GM12878 (cell line): ENCODE measurements at regions not wholly inside any gene's neighbourhood (a gene's known extent, or its start where the extent isn't known, plus 50 kb on each side); places are given as distances from the start of the nearest gene placed in this dataset.

Experiments
- ATAC-seq: fragments of 200-7000 bp; cut with Tn5 transposase; 3 replicates; pipeline ENCODE4 v1.9.1; 2020; ENCODE audit warnings: mild to moderate bottlenecking, moderate library complexity
- BruUV-seq: library from RNA; stranded (reverse); fragments of 400-500 nt; replicated peaks from 2 replicates; lab custom pipeline; 2021; lab: Mats Ljungman, UMichigan
- CTCF ChIA-PET: fragments of 300-600 bp; sonication (Branson Sonifier 250); formaldehyde crosslinking; extraction: SDS; loops from one replicate; lab custom pipeline; 2021; ENCODE audit warnings: inconsistent platforms; lab: Yijun Ruan, JAX
- POLR2A ChIA-PET: fragments of 350-600 bp; formaldehyde crosslinking; extraction: SDS; loops from one replicate; lab custom pipeline; 2021; ENCODE audit warnings: inconsistent platforms; lab: Charles Lee
- RAD21 ChIA-PET: fragments of 300-600 bp; sonication (Branson Sonifier 250); formaldehyde crosslinking; loops from one replicate; lab custom pipeline; 2023; ENCODE audit warnings: antibody characterized with exemption; ENCODE audit not compliant: unreplicated experiment; lab: Charles Lee
- SMC1A ChIA-PET: fragments of 300-600 bp; sonication (Branson Sonifier 250); formaldehyde crosslinking; loops from one replicate; lab custom pipeline; 2023; ENCODE audit not compliant: unreplicated experiment, uncharacterized antibody; lab: Charles Lee
- DNase-seq: peaks from one replicate; pipeline ENCODE4 v3.0.0-alpha.2; 2011; ENCODE audit warnings: low read depth, low spot score
- FAIRE-seq: peaks from 3 replicates; lab custom pipeline; 2011; peaks lifted over from hg19 to GRCh38; lab: Jason Lieb, UNC
- H2AFZ ChIP-seq: 2 replicates; pipeline ENCODE4 v1.6.0; 2011; ENCODE audit warnings: low read depth, low read length, control low read depth; ENCODE audit not compliant: control insufficient read depth
- H3K27ac ChIP-seq: 2 replicates; pipeline ENCODE4 v1.5.1; 2011; ENCODE audit warnings: control low read depth; ENCODE audit not compliant: control insufficient read depth, insufficient read depth
- H3K27me3 ChIP-seq, 2 experiments: replicated peaks in 1 of 2; 2 replicates each; pipeline versions ENCODE4 v1.6.0 to v1.6.1; 2011; ENCODE audit warnings: low read length in 1 of 2; ENCODE audit not compliant: control insufficient read depth in 2 of 2, insufficient read depth in 2 of 2
- H3K36me3 ChIP-seq, 2 experiments: 2 replicates each; pipeline ENCODE4 v1.5.1; 2011; ENCODE audit warnings: low read length in 1 of 2; ENCODE audit not compliant: control insufficient read depth in 2 of 2, insufficient read depth in 2 of 2
- H3K4me1 ChIP-seq: 2 replicates; pipeline ENCODE4 v1.6.1; 2011; ENCODE audit warnings: mild to moderate bottlenecking, low read length, moderate library complexity, mixed read lengths; ENCODE audit not compliant: control insufficient read depth, insufficient read depth
- H3K4me2 ChIP-seq: 2 replicates; pipeline ENCODE4 v1.6.0; 2011; ENCODE audit warnings: control low read depth; ENCODE audit not compliant: control insufficient read depth, insufficient read depth
- H3K4me3 ChIP-seq: fragments of 200-600 bp; sonication (generic); 2 replicates; pipeline ENCODE4 v1.5.1; 2016
- H3K79me2 ChIP-seq: 2 replicates; pipeline ENCODE4 v1.6.0; 2011; ENCODE audit warnings: low read length; ENCODE audit not compliant: control insufficient read depth, insufficient read depth
- H3K9ac ChIP-seq: 2 replicates; pipeline ENCODE4 v1.8.0; 2011; ENCODE audit warnings: low read length, control low read depth, mixed read lengths; ENCODE audit not compliant: control insufficient read depth, insufficient read depth
- H3K9me3 ChIP-seq: replicated peaks from 3 replicates; pipeline ENCODE4 v1.5.1; 2011; ENCODE audit warnings: mild to moderate bottlenecking, low read length; ENCODE audit not compliant: control insufficient read depth, insufficient read depth
- H4K20me1 ChIP-seq: 2 replicates; pipeline ENCODE4 v1.6.0; 2011; ENCODE audit not compliant: control insufficient read depth, insufficient read depth
- JUNB ChIP-seq: IDR thresholded peaks from 2 replicates; pipeline ENCODE4 v1.6.1; 2016; ENCODE audit warnings: antibody characterized with exemption, mild to moderate bottlenecking
- MYC ChIP-seq: IDR thresholded peaks from 2 replicates; pipeline ENCODE4 v1.6.1; 2011; ENCODE audit warnings: mild to moderate bottlenecking, low read length, moderate library complexity, inconsistent platforms; ENCODE audit not compliant: insufficient read depth, insufficient replicate concordance, insufficient read length, severe bottlenecking
- NR2C1 ChIP-seq: fragments of 450-650 bp; IDR thresholded peaks from 2 replicates; pipeline ENCODE4 v1.6.1; 2017; ENCODE audit warnings: antibody characterized with exemption, mild to moderate bottlenecking, moderate library complexity
- SRF ChIP-seq, 2 experiments: IDR thresholded peaks; 2 replicates each; pipeline ENCODE4 v1.6.1; 2011; ENCODE audit warnings: low read depth in 2 of 2, low read length in 2 of 2, mild to moderate bottlenecking in 1 of 2, moderate library complexity in 1 of 2
- YBX1 ChIP-seq: fragments of 450-650 bp; IDR thresholded peaks from 2 replicates; pipeline ENCODE4 v1.6.1; 2016; ENCODE audit warnings: antibody characterized with exemption
- WGBS: methylation state at CpG from one replicate; pipeline ENCODE4 v1.1.6; 2016; ENCODE audit warnings: low lambda C conversion rate; ENCODE audit not compliant: insufficient replicate concordance, insufficient coverage; ENCODE audit errors: missing lambda C conversion rate; 5-methylcytosine and 5-hydroxymethylcytosine counted together
- in situ Hi-C: fragments of 300-500 bp; cut with MboI; formaldehyde crosslinking; loops from 9 replicates; pipeline ENCODE4 v1.14.3; 2018; ENCODE audit warnings: mixed read lengths
- intact Hi-C: fragments of 100-400 bp; cut with micrococcal nuclease; formaldehyde crosslinking; loops from one replicate; pipeline ENCODE4 v1.14.2; 2022; ENCODE audit not compliant: unreplicated experiment
- TF ChIP-seq, protein P1 (sequence below): fragments of 450-650 bp; IDR thresholded peaks from 2 replicates; pipeline ENCODE4 v1.6.1; 2018; ENCODE audit warnings: borderline replicate concordance, mild to moderate bottlenecking; ENCODE audit not compliant: partially characterized antibody
- TF ChIP-seq, protein P2 (sequence below): IDR thresholded peaks from 2 replicates; pipeline ENCODE4 v1.6.1; 2012; ENCODE audit warnings: low read depth, low read length, improper control_type of control experiment
- TF ChIP-seq, protein P3 (sequence below): fragments of 450-650 bp; IDR thresholded peaks from 2 replicates; pipeline ENCODE4 v1.6.1; 2017; ENCODE audit warnings: mild to moderate bottlenecking
- TF ChIP-seq, protein P4 (sequence below): IDR thresholded peaks from 2 replicates; pipeline ENCODE4 v1.6.1; 2012; ENCODE audit warnings: low read depth, low read length, improper control_type of control experiment
- TF ChIP-seq, protein P5 (sequence below): fragments of 450-650 bp; IDR thresholded peaks from 2 replicates; pipeline ENCODE4 v1.6.1; 2017; ENCODE audit warnings: antibody characterized with exemption, mild to moderate bottlenecking, moderate library complexity

DNA sequence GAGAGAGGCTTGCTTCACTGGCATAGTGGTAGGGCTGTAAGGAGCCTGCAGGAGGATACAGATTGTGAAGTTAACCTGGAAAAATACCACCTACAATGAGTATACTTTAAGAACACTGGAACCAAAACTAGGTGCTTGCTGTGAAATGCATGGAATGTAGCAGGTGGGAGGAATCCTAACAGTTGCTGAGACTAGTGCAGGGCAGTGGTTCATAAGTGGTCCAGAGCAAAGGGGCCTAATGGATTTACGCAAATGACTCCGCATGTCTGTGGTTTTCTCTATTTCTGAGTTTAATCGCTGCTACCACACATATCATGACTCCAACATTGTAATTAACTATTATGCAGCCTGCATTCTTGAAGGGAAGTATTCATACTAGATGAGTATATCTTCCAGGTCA, 218.4 kb downstream of the CHRM2 start (continued):
- TF ChIP-seq MYC (no peak), YBX1 (no peak)
- TF ChIP-seq, protein P1, sequence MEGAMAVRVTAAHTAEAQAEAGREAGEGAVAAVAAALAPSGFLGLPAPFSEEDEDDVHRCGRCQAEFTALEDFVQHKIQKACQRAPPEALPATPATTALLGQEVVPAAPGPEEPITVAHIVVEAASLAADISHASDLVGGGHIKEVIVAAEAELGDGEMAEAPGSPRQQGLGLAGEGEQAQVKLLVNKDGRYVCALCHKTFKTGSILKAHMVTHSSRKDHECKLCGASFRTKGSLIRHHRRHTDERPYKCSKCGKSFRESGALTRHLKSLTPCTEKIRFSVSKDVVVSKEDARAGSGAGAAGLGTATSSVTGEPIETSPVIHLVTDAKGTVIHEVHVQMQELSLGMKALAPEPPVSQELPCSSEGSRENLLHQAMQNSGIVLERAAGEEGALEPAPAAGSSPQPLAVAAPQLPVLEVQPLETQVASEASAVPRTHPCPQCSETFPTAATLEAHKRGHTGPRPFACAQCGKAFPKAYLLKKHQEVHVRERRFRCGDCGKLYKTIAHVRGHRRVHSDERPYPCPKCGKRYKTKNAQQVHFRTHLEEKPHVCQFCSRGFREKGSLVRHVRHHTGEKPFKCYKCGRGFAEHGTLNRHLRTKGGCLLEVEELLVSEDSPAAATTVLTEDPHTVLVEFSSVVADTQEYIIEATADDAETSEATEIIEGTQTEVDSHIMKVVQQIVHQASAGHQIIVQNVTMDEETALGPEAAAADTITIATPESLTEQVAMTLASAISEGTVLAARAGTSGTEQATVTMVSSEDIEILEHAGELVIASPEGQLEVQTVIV, result no peak
- TF ChIP-seq, protein P2, sequence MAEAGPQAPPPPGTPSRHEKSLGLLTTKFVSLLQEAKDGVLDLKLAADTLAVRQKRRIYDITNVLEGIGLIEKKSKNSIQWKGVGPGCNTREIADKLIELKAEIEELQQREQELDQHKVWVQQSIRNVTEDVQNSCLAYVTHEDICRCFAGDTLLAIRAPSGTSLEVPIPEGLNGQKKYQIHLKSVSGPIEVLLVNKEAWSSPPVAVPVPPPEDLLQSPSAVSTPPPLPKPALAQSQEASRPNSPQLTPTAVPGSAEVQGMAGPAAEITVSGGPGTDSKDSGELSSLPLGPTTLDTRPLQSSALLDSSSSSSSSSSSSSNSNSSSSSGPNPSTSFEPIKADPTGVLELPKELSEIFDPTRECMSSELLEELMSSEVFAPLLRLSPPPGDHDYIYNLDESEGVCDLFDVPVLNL, result no peak

DNA sequence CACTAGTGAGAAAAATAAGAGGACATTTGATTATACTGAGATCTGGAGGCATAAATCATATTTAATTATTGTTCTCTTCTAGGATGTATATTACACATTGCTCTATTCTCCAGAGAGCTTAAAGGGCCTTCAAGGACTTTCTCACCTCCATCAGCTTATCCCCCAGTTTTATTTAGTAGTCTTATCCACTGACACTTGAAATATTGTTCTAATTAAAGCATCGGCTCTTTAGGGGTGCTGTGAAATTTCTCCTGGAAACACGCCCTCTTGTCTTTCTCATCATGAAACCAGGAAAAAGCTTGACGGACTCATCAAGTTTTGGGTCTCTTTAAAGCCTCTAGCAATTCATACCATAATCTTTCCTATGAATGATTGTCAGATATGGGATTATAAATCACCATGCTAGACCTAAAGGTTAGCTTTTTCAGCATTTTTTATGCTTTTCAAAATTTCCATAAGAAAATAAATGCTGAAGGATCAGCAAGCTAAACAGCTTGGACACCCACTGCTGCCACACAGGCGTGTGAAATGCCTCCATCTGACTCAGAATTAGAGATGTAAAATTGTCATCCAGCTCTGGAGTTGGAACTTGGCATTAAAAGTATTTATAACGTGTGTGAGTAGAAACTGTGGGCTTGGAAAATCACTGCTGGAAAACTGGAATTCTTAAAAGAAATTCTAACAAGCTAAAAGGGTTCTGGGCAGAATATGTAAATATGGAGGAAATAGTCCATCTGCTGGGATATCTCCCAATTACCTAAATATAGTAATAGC, 216.3 kb downstream of the CHRM2 start:
- DNase-seq, result no peak
- ChIA-PET SMC1A (interaction anchor here (1.1 kb wide), 1 partner anchor 11 kb away, joined by 3 read pairs; no protein-coding TSS in a partner anchor), RAD21 (no interaction called here), POLR2A (no interaction called here), CTCF (interaction anchor here (1.4 kb wide), 1 partner anchor 21 kb away, joined by 3 read pairs; no protein-coding TSS in a partner anchor)
- Histone ChIP-seq H3K27me3 (no peaks in the 10 kb centered on the region), H3K9ac (no peak overlapping the region), H3K4me3 (no peak overlapping the region), H3K4me1 (no peaks in the 10 kb centered on the region), H3K79me2 (no peaks in the 10 kb centered on the region), H3K36me3 (no peaks in the 10 kb centered on the region), H2AFZ (no peak overlapping the region), H3K27ac (no peak overlapping the region), H3K4me2 (no peak overlapping the region), H3K9me3 (no peaks in the 10 kb centered on the region), H4K20me1 (no peaks in the 10 kb centered on the region)
- no peak for FAIRE-seq
- in situ Hi-C loops (no loop called here), intact Hi-C loops (no loop called here)
- WGBS, result 10% methylated on average over 5 of the region's 5 CpGs
- no peak for ATAC-seq
- BruUV-seq, result no TSS peak
- no peak for TF ChIP-seq SRF (IDR thresholded peaks at IDR 0.05; ENCODE audit: low read depth in 2 of 2, low read length in 2 of 2)
- TF ChIP-seq NR2C1, result no peak
- TF ChIP-seq, protein P3, sequence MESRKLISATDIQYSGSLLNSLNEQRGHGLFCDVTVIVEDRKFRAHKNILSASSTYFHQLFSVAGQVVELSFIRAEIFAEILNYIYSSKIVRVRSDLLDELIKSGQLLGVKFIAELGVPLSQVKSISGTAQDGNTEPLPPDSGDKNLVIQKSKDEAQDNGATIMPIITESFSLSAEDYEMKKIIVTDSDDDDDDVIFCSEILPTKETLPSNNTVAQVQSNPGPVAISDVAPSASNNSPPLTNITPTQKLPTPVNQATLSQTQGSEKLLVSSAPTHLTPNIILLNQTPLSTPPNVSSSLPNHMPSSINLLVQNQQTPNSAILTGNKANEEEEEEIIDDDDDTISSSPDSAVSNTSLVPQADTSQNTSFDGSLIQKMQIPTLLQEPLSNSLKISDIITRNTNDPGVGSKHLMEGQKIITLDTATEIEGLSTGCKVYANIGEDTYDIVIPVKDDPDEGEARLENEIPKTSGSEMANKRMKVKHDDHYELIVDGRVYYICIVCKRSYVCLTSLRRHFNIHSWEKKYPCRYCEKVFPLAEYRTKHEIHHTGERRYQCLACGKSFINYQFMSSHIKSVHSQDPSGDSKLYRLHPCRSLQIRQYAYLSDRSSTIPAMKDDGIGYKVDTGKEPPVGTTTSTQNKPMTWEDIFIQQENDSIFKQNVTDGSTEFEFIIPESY, result no peak
- no peak for TF ChIP-seq JUNB
- TF ChIP-seq, protein P4, sequence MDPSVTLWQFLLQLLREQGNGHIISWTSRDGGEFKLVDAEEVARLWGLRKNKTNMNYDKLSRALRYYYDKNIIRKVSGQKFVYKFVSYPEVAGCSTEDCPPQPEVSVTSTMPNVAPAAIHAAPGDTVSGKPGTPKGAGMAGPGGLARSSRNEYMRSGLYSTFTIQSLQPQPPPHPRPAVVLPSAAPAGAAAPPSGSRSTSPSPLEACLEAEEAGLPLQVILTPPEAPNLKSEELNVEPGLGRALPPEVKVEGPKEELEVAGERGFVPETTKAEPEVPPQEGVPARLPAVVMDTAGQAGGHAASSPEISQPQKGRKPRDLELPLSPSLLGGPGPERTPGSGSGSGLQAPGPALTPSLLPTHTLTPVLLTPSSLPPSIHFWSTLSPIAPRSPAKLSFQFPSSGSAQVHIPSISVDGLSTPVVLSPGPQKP, result no peak
- TF ChIP-seq, protein P5, sequence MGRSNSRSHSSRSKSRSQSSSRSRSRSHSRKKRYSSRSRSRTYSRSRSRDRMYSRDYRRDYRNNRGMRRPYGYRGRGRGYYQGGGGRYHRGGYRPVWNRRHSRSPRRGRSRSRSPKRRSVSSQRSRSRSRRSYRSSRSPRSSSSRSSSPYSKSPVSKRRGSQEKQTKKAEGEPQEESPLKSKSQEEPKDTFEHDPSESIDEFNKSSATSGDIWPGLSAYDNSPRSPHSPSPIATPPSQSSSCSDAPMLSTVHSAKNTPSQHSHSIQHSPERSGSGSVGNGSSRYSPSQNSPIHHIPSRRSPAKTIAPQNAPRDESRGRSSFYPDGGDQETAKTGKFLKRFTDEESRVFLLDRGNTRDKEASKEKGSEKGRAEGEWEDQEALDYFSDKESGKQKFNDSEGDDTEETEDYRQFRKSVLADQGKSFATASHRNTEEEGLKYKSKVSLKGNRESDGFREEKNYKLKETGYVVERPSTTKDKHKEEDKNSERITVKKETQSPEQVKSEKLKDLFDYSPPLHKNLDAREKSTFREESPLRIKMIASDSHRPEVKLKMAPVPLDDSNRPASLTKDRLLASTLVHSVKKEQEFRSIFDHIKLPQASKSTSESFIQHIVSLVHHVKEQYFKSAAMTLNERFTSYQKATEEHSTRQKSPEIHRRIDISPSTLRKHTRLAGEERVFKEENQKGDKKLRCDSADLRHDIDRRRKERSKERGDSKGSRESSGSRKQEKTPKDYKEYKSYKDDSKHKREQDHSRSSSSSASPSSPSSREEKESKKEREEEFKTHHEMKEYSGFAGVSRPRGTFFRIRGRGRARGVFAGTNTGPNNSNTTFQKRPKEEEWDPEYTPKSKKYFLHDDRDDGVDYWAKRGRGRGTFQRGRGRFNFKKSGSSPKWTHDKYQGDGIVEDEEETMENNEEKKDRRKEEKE, result no peak
